Stimulated activated naive CD8-positive, alpha-beta T cell treated with anti-CD3 and anti-CD28 coated beads, Interleukin-15, Interleukin-2, amounts not matched to agents 100 U/mL and 50 U/mL, for 24 hours (primary cell): ENCODE measurements at regions not wholly inside any gene's neighbourhood (a gene's known extent, or its start where the extent isn't known, plus 50 kb on each side); places are given as distances from the start of the nearest gene placed in this dataset.
"Not testable (repeated sequence)": the region's sequence is repeated elsewhere in the genome, so short reads cannot be mapped to it uniquely, and the experiment has no call there.

Source experiments
- ATAC-seq: fragments of 150-1000 bp; cut with Tn5 transposase; one replicate; pipeline ENCODE4 v1.10.0; 2021
- DNase-seq: peaks from one replicate; pipeline ENCODE4 v3.0.0; 2021

DNA sequence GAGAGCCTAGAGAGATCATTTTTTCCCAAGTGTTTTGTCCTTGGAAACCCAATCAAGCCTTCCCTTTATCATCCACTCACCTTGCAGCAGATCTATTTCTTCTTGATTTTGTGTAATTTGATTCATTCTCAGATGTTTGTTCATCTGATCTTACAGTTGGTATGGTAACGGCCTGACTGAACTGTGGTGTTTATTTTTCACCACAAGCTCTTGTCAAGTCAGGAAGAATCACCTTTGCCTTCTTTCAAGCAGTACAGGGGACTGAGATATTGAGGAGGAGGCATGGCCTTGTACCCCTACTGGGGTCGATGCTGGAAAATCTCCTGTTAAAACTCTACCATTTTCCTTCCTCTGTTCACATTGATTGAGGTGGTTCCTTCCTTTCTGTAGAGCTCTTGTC lies 361.4 kb upstream of the CFAP20DC start:
- DNase-seq (no peak), ATAC-seq (no peak)

GRCh38 chr3:59408047-59408624 lies 358.3 kb upstream of the CFAP20DC start:
- no peak for ATAC-seq
- no peak for DNase-seq

GRCh38 chr3:59407425-59407824 lies 357.6 kb upstream of the CFAP20DC start:
- ATAC-seq (no peak), DNase-seq (no peak)

DNA sequence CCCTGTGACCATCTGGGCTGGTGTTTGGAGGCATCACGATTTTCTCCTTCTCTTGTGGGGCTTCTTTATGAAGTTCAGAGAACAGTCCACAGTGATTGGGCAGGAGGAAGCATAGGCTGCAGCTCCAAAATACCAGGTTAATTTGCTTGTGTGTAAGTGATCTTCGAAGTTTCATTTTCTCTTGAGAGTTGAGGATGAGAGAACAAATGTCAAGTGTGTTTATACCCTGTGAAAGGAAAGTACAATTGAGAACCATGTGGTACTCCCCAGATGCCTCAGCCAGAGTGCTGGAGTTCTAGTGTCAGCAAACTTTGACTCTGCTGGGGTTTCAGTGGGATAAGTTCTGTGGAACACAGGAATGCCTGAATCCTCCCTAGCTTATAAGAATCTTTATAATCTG lies 357.1 kb upstream of the CFAP20DC start:
- ATAC-seq (peak; percentile 60), DNase-seq (no peak)

- DNase-seq (no peak), ATAC-seq (no peak)
These were observed 355.0 kb upstream of the CFAP20DC start for GRCh38 chr3:59404851-59405250.

- no peak for ATAC-seq
These were observed 354.2 kb upstream of the CFAP20DC start for GRCh38 chr3:59404064-59404463.

DNA sequence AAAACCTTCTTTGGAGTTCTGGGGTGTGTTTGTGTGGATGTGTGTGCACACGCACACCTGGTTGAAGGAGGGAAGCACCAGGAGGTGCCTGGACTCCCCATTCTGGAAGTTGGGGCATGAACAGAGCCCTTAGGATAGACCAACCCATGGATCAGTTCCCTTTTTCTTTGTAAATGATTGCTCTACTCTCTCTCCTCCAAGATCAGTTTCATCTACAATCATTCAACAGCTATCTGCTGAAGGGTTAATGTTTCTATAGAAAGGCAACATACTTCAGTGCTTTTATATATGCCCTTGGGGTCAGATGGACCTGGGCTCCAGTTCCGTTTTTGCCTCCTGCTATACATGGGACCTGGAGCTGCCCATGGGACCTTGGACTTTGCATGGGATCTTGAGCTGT lies 352.1 kb upstream of the CFAP20DC start:
- no peak for DNase-seq
- ATAC-seq: no peak

More at GRCh38 chr3:59404064-59404463, 354.2 kb upstream of the CFAP20DC start:
- DNase-seq: no peak

- ATAC-seq (no peak), DNase-seq (no peak)
These were observed 342.3 kb upstream of the CFAP20DC start for GRCh38 chr3:59392116-59392515.

GRCh38 chr3:59391131-59391530 lies 341.3 kb upstream of the CFAP20DC start:
- no peak for DNase-seq
- no peak for ATAC-seq

- DNase-seq (no peak), ATAC-seq (peak; percentile 86)
These were observed 338.9 kb upstream of the CFAP20DC start for GRCh38 chr3:59388555-59389270.

- no peak for DNase-seq
- ATAC-seq: peak; percentile 42
These were observed 336.3 kb upstream of the CFAP20DC start for GRCh38 chr3:59386165-59386564.

GRCh38 chr3:59385547-59385946 lies 335.7 kb upstream of the CFAP20DC start:
- DNase-seq (no peak), ATAC-seq (no peak)

DNA sequence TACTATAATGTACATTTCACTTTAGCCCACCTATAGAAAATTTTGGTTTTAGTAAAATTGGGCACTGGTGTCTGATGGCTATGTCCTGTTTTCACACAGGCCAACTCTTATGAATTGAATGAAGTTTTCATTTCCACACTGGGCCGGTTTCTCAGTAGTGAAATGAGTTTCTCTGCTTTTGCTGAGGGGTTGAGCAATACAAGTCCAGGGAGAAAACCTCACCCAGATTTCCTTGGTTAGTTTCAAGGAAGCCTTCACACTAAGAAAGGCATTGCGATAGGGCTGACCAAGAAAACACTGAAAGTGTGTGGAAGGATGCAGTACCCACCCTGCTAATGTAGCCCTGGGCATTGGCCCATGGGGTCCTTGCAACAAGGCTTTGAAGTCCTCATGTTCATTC lies 331.5 kb upstream of the CFAP20DC start:
- DNase-seq (no peak), ATAC-seq (no peak)

DNA sequence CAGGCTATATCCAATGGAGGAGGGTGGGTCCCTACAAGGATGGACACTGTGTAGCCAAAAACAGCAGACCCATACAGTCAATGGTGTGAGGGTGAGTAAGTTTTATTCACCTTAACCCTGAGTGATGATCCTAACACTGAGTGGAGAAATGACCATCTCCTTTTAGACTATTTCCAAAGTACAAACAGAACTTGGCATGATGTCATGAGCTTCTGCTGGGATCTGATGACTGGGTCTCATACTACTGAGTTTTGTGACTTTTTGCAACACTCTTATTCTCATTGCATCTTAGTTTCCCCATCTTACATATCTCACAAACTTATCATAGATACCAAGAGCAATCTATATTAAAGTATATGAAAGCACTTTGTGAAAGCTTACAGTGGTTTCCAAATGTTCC lies 330.3 kb upstream of the CFAP20DC start:
- ATAC-seq: no peak
- DNase-seq: no peak

GRCh38 chr3:59374818-59375211 lies 325.0 kb upstream of the CFAP20DC start:
- DNase-seq: no peak
- ATAC-seq: peak; percentile 57

- ATAC-seq: no peak
- DNase-seq: no peak
These were observed 324.4 kb upstream of the CFAP20DC start for GRCh38 chr3:59374091-59374817.

DNA sequence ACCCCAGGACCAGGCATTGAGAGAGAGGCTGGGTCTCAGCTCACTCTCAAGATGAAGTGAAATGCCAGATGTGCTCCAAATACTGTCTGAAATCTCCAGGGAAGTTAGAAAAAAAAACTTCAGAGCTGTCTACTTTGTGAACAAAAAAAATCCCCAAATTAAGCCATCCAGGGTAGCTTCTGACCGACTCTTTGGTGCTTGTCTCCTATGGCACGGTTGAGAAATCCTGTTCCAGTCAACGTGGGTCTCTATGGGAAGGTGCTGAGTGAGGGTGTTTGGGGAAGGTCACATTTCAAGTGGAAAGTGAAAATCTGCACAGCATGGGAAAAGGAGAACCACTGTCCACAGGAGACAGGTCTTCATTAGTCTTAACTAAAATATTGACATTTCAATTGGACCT lies 322.5 kb upstream of the CFAP20DC start:
- no peak for DNase-seq
- no peak for ATAC-seq

- ATAC-seq: no peak
These were observed 319.3 kb upstream of the CFAP20DC start for GRCh38 chr3:59368900-59369675.

GRCh38 chr3:59367150-59367549 lies 317.3 kb upstream of the CFAP20DC start:
- no peak for ATAC-seq
- no peak for DNase-seq

More at GRCh38 chr3:59368900-59369675, 319.3 kb upstream of the CFAP20DC start:
- no peak for DNase-seq

DNA sequence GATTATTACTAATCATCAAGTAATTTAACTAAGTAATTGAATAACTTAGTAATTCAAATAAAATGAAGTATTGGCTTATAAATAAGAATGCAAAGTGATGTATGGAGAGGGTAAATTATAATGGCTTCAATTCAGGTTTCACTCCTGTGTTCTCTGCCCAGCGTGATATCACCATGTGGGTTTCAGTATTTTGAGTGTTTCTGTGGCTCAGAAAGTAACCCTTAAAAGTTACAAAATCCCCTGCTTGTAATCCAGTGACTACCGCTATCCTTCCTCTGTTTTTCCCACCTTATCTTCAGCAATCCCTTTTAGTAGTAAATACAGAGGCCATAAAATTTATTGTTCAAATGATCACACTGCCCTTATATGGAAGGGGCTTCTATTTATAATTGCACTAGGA lies 316.4 kb upstream of the CFAP20DC start:
- no peak for ATAC-seq
- no peak for DNase-seq

DNA sequence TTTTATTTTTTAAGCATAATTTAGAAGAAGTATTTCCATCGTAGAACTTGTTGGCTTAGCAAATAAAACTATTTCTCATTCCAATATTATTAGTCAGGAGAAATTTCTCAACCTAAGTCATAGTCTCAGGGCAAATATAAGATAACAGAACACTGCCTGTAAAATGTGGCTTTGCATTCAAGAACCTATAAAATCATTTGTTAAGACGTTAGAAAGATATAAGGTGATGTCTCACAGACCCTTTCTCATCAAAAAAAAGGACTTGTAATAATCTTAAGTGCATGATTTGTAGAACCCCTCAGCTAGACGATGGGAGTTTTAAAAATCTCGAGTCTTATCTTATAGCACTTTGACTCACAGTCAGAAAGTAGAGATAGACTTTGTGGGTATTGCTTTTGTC lies 314.7 kb upstream of the CFAP20DC start:
- no peak for ATAC-seq

DNA sequence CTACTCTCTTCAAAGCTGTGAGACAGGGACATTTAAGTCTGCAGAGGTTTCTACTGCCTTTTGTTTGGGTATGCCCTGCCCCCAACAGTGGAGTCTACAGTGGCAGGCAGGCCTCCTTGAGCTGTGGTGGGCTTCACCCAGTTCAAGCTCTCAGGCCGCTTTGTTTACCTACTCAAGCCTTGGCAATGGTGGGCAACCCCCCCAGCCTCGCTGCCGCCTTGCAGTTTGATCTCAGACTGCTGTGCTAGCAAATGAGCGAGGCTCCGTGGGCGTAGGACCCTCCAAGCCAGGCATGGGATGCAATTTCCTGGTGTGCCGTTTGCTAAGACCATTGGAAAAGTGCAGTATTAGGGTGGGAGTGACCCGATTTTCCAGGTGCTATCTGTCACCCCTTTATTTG lies 310.5 kb upstream of the CFAP20DC start:
- not testable (repeated sequence) for ATAC-seq, DNase-seq

More for the DNA sequence above, 314.7 kb upstream of the CFAP20DC start:
- DNase-seq: no peak

GRCh38 chr3:59341459-59341858 lies 291.6 kb upstream of the CFAP20DC start:
- no peak for DNase-seq
- ATAC-seq: no peak
